H1 (cell line): ENCODE measurements at regions not wholly inside any gene's neighbourhood (a gene's known extent, or its start where the extent isn't known, plus 50 kb on each side); places are given as distances from the start of the nearest gene placed in this dataset.

Source experiments
- CTCF ChIA-PET: fragments of 300-600 bp; sonication (Branson Sonifier 250); formaldehyde crosslinking; loops from one replicate; lab custom pipeline; 2021; ENCODE audit not compliant: partially characterized antibody; lab: Charles Lee
- POLR2A ChIA-PET: fragments of 300-600 bp; sonication (Branson Sonifier 250); formaldehyde crosslinking; loops from one replicate; lab custom pipeline; 2021; ENCODE audit warnings: inconsistent platforms; ENCODE audit not compliant: partially characterized antibody; lab: Charles Lee
- DNase-seq, 2 experiments: peaks; one replicate each; pipeline versions ENCODE4 v3.0.0 to v3.0.0-alpha.2; 2010 to 2022; ENCODE audit warnings: low spot score in 2 of 2, low read depth in 1 of 2, mixed read lengths in 1 of 2
- FAIRE-seq: peaks from 2 replicates; lab custom pipeline; 2011; peaks lifted over from hg19 to GRCh38; lab: Jason Lieb, UNC
- H2AFZ ChIP-seq: 2 replicates; pipeline ENCODE4 v1.8.1; 2012; ENCODE audit warnings: low read length, inconsistent platforms
- H2AK5ac ChIP-seq: 2 replicates; pipeline ENCODE4 v1.6.1; 2013; ENCODE audit warnings: low read depth, low read length
- H2BK120ac ChIP-seq: replicated peaks from 2 replicates; pipeline ENCODE3; 2013; ENCODE audit warnings: low read depth, low read length, inconsistent platforms
- H2BK12ac ChIP-seq: 2 replicates; pipeline ENCODE4 v1.6.1; 2013; ENCODE audit warnings: low read depth, low read length
- H2BK15ac ChIP-seq: 2 replicates; pipeline ENCODE4 v1.6.1; 2013; ENCODE audit warnings: low read length
- H2BK20ac ChIP-seq: 2 replicates; pipeline ENCODE4 v1.6.1; 2013; ENCODE audit warnings: low read length
- H2BK5ac ChIP-seq: 2 replicates; pipeline ENCODE4 v1.6.1; 2013; ENCODE audit warnings: low read depth, low read length
- H3K14ac ChIP-seq: 2 replicates; pipeline ENCODE4 v1.6.1; 2013; ENCODE audit warnings: inconsistent platforms; ENCODE audit not compliant: insufficient read length
- H3K18ac ChIP-seq: 2 replicates; pipeline ENCODE4 v1.6.1; 2013; ENCODE audit warnings: low read length; ENCODE audit errors: extremely low read depth
- H3K23ac ChIP-seq: 2 replicates; pipeline ENCODE4 v1.6.1; 2013; ENCODE audit warnings: inconsistent platforms; ENCODE audit not compliant: insufficient read length
- H3K23me2 ChIP-seq: 2 replicates; pipeline ENCODE4 v1.6.1; 2013; ENCODE audit warnings: low read depth, low read length
- H3K27ac ChIP-seq: 2 replicates; pipeline ENCODE4 v1.6.1; 2011; ENCODE audit warnings: low read depth, low read length, inconsistent platforms
- H3K27me3 ChIP-seq, 4 experiments: replicated peaks in 1 of 4; 1 replicate in 1 of 4; 2 replicates in 3 of 4; pipeline versions ENCODE4 v1.6.1 to v1.8.1; 2011 to 2013; ENCODE audit warnings: low read length in 3 of 4, mild to moderate bottlenecking in 3 of 4, inconsistent platforms in 2 of 4, mixed read lengths in 2 of 4, moderate library complexity in 1 of 4; ENCODE audit not compliant: control insufficient read depth in 3 of 4, insufficient read depth in 3 of 4; ENCODE audit errors: extremely low read depth in 1 of 4
- H3K36me3 ChIP-seq, 4 experiments: 2 replicates each; pipeline versions ENCODE4 v1.6.1 to v1.8.1; 2011 to 2013; ENCODE audit warnings: mild to moderate bottlenecking in 4 of 4, low read length in 3 of 4, moderate library complexity in 2 of 4, control low read depth in 1 of 4, inconsistent platforms in 1 of 4; ENCODE audit not compliant: insufficient read depth in 4 of 4, control insufficient read depth in 2 of 4
- H3K4ac ChIP-seq: replicated peaks from 2 replicates; pipeline ENCODE3; 2013; ENCODE audit warnings: low read length, low read depth, mixed read lengths, inconsistent platforms; ENCODE audit not compliant: insufficient read length
- H3K4me1 ChIP-seq, 4 experiments: replicated peaks in 1 of 4; 1 replicate in 1 of 4; 2 replicates in 3 of 4; pipeline versions ENCODE4 v1.6.1 to v1.8.1; 2011 to 2013; ENCODE audit warnings: low read length in 3 of 4, inconsistent platforms in 2 of 4, mixed read lengths in 1 of 4; ENCODE audit not compliant: insufficient read depth in 4 of 4, control insufficient read depth in 3 of 4
- H3K4me2 ChIP-seq, 2 experiments: 2 replicates each; pipeline versions ENCODE4 v1.6.1 to v1.8.1; 2011 to 2013; ENCODE audit warnings: low read depth in 2 of 2, low read length in 2 of 2, control low read depth in 1 of 2, inconsistent platforms in 1 of 2, mild to moderate bottlenecking in 1 of 2; ENCODE audit not compliant: insufficient read depth in 1 of 2
- H3K4me3 ChIP-seq, 4 experiments: fragments of 200-600, 300-600 bp in 1 of 4; sonication (generic), shearing (Covaris generic), sonication (Bioruptor Twin) in 1 of 4; 2 replicates each; pipeline versions ENCODE4 v1.5.1 to v1.8.1; 2011 to 2016; ENCODE audit warnings: low read length in 4 of 4, low read depth in 3 of 4, control low read depth in 2 of 4, inconsistent platforms in 2 of 4, mild to moderate bottlenecking in 2 of 4, mixed read lengths in 1 of 4, moderate library complexity in 1 of 4; ENCODE audit not compliant: insufficient read depth in 2 of 4; ENCODE audit errors: extremely low read depth in 1 of 4
- H3K56ac ChIP-seq: replicated peaks from 2 replicates; pipeline ENCODE3; 2013; ENCODE audit warnings: low read depth, mild to moderate bottlenecking, mixed read lengths, low read length, inconsistent platforms; ENCODE audit not compliant: insufficient read length
- H3K79me1 ChIP-seq: 2 replicates; pipeline ENCODE4 v1.6.1; 2013; ENCODE audit warnings: low read depth, low read length, control low read depth
- H3K79me2 ChIP-seq, 2 experiments: 2 replicates each; pipeline versions ENCODE4 v1.6.1 to v1.8.1; 2012 to 2013; ENCODE audit warnings: low read length in 2 of 2, mild to moderate bottlenecking in 2 of 2, inconsistent platforms in 1 of 2; ENCODE audit not compliant: insufficient read depth in 2 of 2, control insufficient read depth in 1 of 2
- H3K9ac ChIP-seq, 4 experiments: replicated peaks in 1 of 4; 1 replicate in 1 of 4; 2 replicates in 3 of 4; pipeline versions ENCODE4 v1.6.1 to v1.8.1; 2011 to 2013; ENCODE audit warnings: low read depth in 3 of 4, low read length in 3 of 4, control low read depth in 2 of 4, mild to moderate bottlenecking in 2 of 4, moderate library complexity in 2 of 4, inconsistent platforms in 1 of 4; ENCODE audit errors: extremely low read depth in 1 of 4
- H3K9me3 ChIP-seq, 2 experiments: 2 replicates each; pipeline versions ENCODE4 v1.6.1 to v1.8.1; 2012 to 2013; ENCODE audit warnings: mild to moderate bottlenecking in 2 of 2, moderate library complexity in 2 of 2, control low read depth in 1 of 2, inconsistent platforms in 1 of 2, low read depth in 1 of 2, low read length in 1 of 2, mixed read lengths in 1 of 2; ENCODE audit not compliant: insufficient read depth in 2 of 2
- H4K20me1 ChIP-seq, 2 experiments: replicated peaks in 1 of 2; 2 replicates each; pipeline versions ENCODE3 to v1.8.1; 2011 to 2013; ENCODE audit warnings: inconsistent platforms in 2 of 2, low read length in 2 of 2, mild to moderate bottlenecking in 1 of 2; ENCODE audit not compliant: insufficient read depth in 2 of 2, control insufficient read depth in 1 of 2
- H4K5ac ChIP-seq: 2 replicates; pipeline ENCODE4 v1.6.1; 2013; ENCODE audit warnings: low read length, low read depth, mixed read lengths, inconsistent platforms; ENCODE audit not compliant: insufficient read length
- H4K8ac ChIP-seq: 2 replicates; pipeline ENCODE4 v1.8.0; 2013; ENCODE audit warnings: mild to moderate bottlenecking, moderate library complexity, low read length, inconsistent platforms; ENCODE audit not compliant: insufficient read depth; ENCODE audit errors: extremely low read depth
- H4K91ac ChIP-seq: replicated peaks from 2 replicates; pipeline ENCODE3; 2013; ENCODE audit warnings: low read length, mixed read lengths, inconsistent platforms; ENCODE audit not compliant: insufficient read length
- HDAC2 ChIP-seq, 2 experiments: fragments of 300-600 bp in 1 of 2; sonication (generic) in 1 of 2; IDR thresholded peaks; 2 replicates each; pipeline ENCODE4 v1.6.1; 2011 to 2012; ENCODE audit warnings: low read depth in 2 of 2, low read length in 2 of 2, mild to moderate bottlenecking in 2 of 2, moderate library complexity in 2 of 2, borderline replicate concordance in 1 of 2, inconsistent platforms in 1 of 2
- JUND ChIP-seq: IDR thresholded peaks from 2 replicates; pipeline ENCODE4 v1.6.1; 2011; ENCODE audit warnings: mild to moderate bottlenecking, improper control_type of control experiment, low read length
- POLR2A ChIP-seq, 2 experiments: IDR thresholded peaks; 1 replicate in 1 of 2; 2 replicates in 1 of 2; pipeline ENCODE4 v1.6.1; 2011; ENCODE audit warnings: low read depth in 2 of 2, low read length in 2 of 2, mild to moderate bottlenecking in 2 of 2; ENCODE audit errors: control extremely low read depth in 1 of 2
- WGBS, 2 experiments: shearing (Covaris generic) in 1 of 2; methylation state at CpG; one replicate each; pipeline versions ENCODE4 v1.1.6 to v1.1.7; 2013 to 2015; ENCODE audit warnings: low lambda C conversion rate in 2 of 2, mixed read lengths in 2 of 2, inconsistent platforms in 1 of 2, low coverage in 1 of 2, missing lambda C conversion rate in 1 of 2; ENCODE audit not compliant: insufficient replicate concordance in 2 of 2, insufficient coverage in 1 of 2, insufficient read length in 1 of 2; ENCODE audit errors: extremely low coverage in 1 of 2, missing lambda C conversion rate in 1 of 2; 5-methylcytosine and 5-hydroxymethylcytosine counted together

DNA sequence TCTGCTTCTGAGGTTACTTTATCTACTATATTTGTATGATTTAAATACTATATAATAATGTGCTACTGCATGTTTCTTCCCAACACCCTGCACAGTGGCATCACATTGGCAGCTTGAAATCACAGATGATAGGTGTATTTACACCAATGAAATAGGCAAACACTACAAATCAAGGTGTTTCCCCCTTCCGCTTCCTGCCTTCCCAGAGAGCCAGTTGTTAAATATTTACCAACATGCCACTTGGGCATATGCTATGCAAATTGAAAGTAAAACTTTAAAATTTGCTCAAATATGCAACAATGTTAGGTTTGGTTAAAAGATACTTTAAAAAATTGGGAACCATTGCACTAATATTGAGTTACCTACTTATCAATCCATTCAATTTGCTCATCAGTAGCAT is 58.2 kb upstream of the SMARCA2 start:
- Histone ChIP-seq H3K79me1 (no peaks in the 10 kb centered on the region), H4K5ac (no peak overlapping the region), H4K8ac (no peak overlapping the region), H3K18ac (no peak overlapping the region), H4K20me1 (no peaks in the 10 kb centered on the region), H3K4me2 (no peak overlapping the region), H4K91ac (no peak overlapping the region), H3K4me1 (peaks cover 0 to 1% (median 0%) of the 10 kb centered on the region in 4 experiments; a peak in 4 of 7 replicates), H2BK20ac (no peak overlapping the region), H3K79me2 (no peaks in the 10 kb centered on the region), H2BK15ac (no peak overlapping the region), H2AFZ (no peak overlapping the region), H3K36me3 (no peaks in the 10 kb centered on the region), H3K4me3 (no peak overlapping the region), H2BK5ac (no peak overlapping the region), H3K27ac (no peak overlapping the region), H2BK12ac (no peak overlapping the region), H3K23ac (no peak overlapping the region), H3K56ac (no peak overlapping the region), H3K9me3 (no peaks in the 10 kb centered on the region), H3K23me2 (no peaks in the 10 kb centered on the region; the same call in 1 of the 2 replicates), H2BK120ac (no peak overlapping the region), H2AK5ac (no peak overlapping the region), H3K27me3 (no peaks in the 10 kb centered on the region), H3K14ac (no peak overlapping the region), H3K9ac (no peak overlapping the region), H3K4ac (no peak overlapping the region)
- 94% methylated on average over 1 of the region's 1 CpG; no CpG with 5 or more reads in 1 of the 2 experiments for WGBS, 2 experiments
- DNase-seq (no peak), FAIRE-seq (no peak)
- ChIA-PET CTCF (interaction anchor here (1.5 kb wide), 1 partner anchor 10 kb away, joined by 6 read pairs; no protein-coding TSS in a partner anchor), POLR2A (no interaction called here)
- TF ChIP-seq JUND (no peak), POLR2A (IDR thresholded peaks at IDR 0.05; ENCODE audit: control extremely low read depth in 1 of 2, low read depth in 2 of 2, low read length in 2 of 2) (no peak), HDAC2 (IDR thresholded peaks at IDR 0.05; ENCODE audit: borderline replicate concordance in 1 of 2, low read depth in 2 of 2, low read length in 2 of 2) (no peak)
